Trophoblast cell (in vitro differentiated cells and primary cell): ENCODE measurements at regions not wholly inside any gene's neighbourhood (a gene's known extent, or its start where the extent isn't known, plus 50 kb on each side); places are given as distances from the start of the nearest gene placed in this dataset.

Source experiments
- DNase-seq, 2 donors: peaks; one replicate each; pipeline ENCODE4 v3.0.0-alpha.2; 2016
- H2AFZ ChIP-seq: 2 replicates; pipeline ENCODE4 v1.6.1; 2013; ENCODE audit warnings: low read length, moderate library complexity, mild to moderate bottlenecking; ENCODE audit not compliant: insufficient read depth, poor library complexity
- H2AK5ac ChIP-seq: 2 replicates; pipeline ENCODE4 v1.6.1; 2013; ENCODE audit warnings: mild to moderate bottlenecking, low read length
- H2BK120ac ChIP-seq: 2 replicates; pipeline ENCODE4 v1.6.1; 2013; ENCODE audit warnings: low read length, mild to moderate bottlenecking, moderate library complexity; ENCODE audit not compliant: insufficient read depth, poor library complexity
- H2BK12ac ChIP-seq: 2 replicates; pipeline ENCODE4 v1.6.1; 2013; ENCODE audit warnings: mild to moderate bottlenecking, low read length, moderate library complexity
- H2BK5ac ChIP-seq: 2 replicates; pipeline ENCODE4 v1.6.1; 2013; ENCODE audit warnings: low read length, low read depth, moderate library complexity, mild to moderate bottlenecking; ENCODE audit not compliant: poor library complexity
- H3K14ac ChIP-seq: 2 replicates; pipeline ENCODE4 v1.6.1; 2013; ENCODE audit warnings: mild to moderate bottlenecking, low read length
- H3K18ac ChIP-seq: 2 replicates; pipeline ENCODE4 v1.6.1; 2013; ENCODE audit warnings: mild to moderate bottlenecking, low read length
- H3K23ac ChIP-seq: 2 replicates; pipeline ENCODE4 v1.6.1; 2013; ENCODE audit warnings: low read length
- H3K27ac ChIP-seq: 2 replicates; pipeline ENCODE4 v1.5.1; 2013; ENCODE audit warnings: low read depth, mild to moderate bottlenecking, inconsistent platforms, low read length, moderate library complexity
- H3K27me3 ChIP-seq: 2 replicates; pipeline ENCODE4 v1.6.1; 2013; ENCODE audit warnings: inconsistent platforms, mild to moderate bottlenecking, low read length, moderate library complexity; ENCODE audit not compliant: insufficient read depth
- H3K36me3 ChIP-seq, 2 experiments: 1 replicate in 1 of 2; 2 replicates in 1 of 2; pipeline ENCODE4 v1.6.1; 2013; ENCODE audit warnings: low read length in 2 of 2, mild to moderate bottlenecking in 2 of 2, moderate library complexity in 1 of 2; ENCODE audit not compliant: insufficient read depth in 2 of 2, control insufficient read depth in 1 of 2
- H3K4ac ChIP-seq: 2 replicates; pipeline ENCODE4 v1.6.1; 2013; ENCODE audit warnings: low read depth, mild to moderate bottlenecking, low read length, moderate library complexity
- H3K4me1 ChIP-seq, 2 experiments: 1 replicate in 1 of 2; 2 replicates in 1 of 2; pipeline ENCODE4 v1.6.1; 2013; ENCODE audit warnings: low read length in 2 of 2, mild to moderate bottlenecking in 2 of 2, moderate library complexity in 1 of 2; ENCODE audit not compliant: insufficient read depth in 2 of 2, control insufficient read depth in 1 of 2
- H3K4me2 ChIP-seq: 2 replicates; pipeline ENCODE4 v1.6.1; 2013; ENCODE audit warnings: inconsistent platforms, mild to moderate bottlenecking, low read length, moderate library complexity
- H3K4me3 ChIP-seq: 2 replicates; pipeline ENCODE4 v1.5.1; 2013; ENCODE audit warnings: mild to moderate bottlenecking, low read depth, low read length, inconsistent platforms
- H3K79me1 ChIP-seq: one replicate; pipeline ENCODE4 v1.6.1; 2013; ENCODE audit warnings: low read length
- H3K79me2 ChIP-seq: 2 replicates; pipeline ENCODE4 v1.6.1; 2013; ENCODE audit warnings: low read length, mild to moderate bottlenecking; ENCODE audit not compliant: control insufficient read depth, insufficient read depth, poor library complexity
- H3K9ac ChIP-seq: 2 replicates; pipeline ENCODE4 v1.6.1; 2013; ENCODE audit warnings: mild to moderate bottlenecking, low read length
- H3K9me3 ChIP-seq: 2 replicates; pipeline ENCODE4 v1.6.1; 2013; ENCODE audit warnings: low read depth, mild to moderate bottlenecking, control low read depth, inconsistent platforms, low read length; ENCODE audit not compliant: insufficient read depth
- H4K12ac ChIP-seq: 2 replicates; pipeline ENCODE4 v1.6.1; 2013; ENCODE audit warnings: low read depth, mild to moderate bottlenecking, low read length, moderate library complexity
- H4K8ac ChIP-seq: 2 replicates; pipeline ENCODE4 v1.6.1; 2013; ENCODE audit warnings: low read depth, mild to moderate bottlenecking, low read length, moderate library complexity
- H4K91ac ChIP-seq: one replicate; pipeline ENCODE4 v1.6.1; 2013; ENCODE audit warnings: low read depth, mild to moderate bottlenecking, low read length, moderate library complexity
- WGBS: extraction: QIAGEN DNeasy Blood & Tissue Kit; methylation state at CpG from one replicate; pipeline ENCODE4 v1.1.7; 2013; ENCODE audit warnings: missing lambda C conversion rate; ENCODE audit not compliant: insufficient read length, insufficient coverage; ENCODE audit errors: extremely low coverage; 5-methylcytosine and 5-hydroxymethylcytosine counted together

- H3K79me2 ChIP-seq: no peaks in the 10 kb centered on the region
- no peak overlapping the region for H3K4me3 ChIP-seq
- H2AK5ac ChIP-seq: no peak overlapping the region
- H3K14ac ChIP-seq: no peak overlapping the region
- no peak overlapping the region for H4K8ac ChIP-seq
- H3K27me3 ChIP-seq: no peaks in the 10 kb centered on the region
- H3K79me1 ChIP-seq: no peaks in the 10 kb centered on the region
- DNase-seq: no peak
- H3K4me2 ChIP-seq: no peak overlapping the region
- no peak overlapping the region for H2BK120ac ChIP-seq
- H3K4ac ChIP-seq: no peak overlapping the region
- no peak overlapping the region for H3K27ac ChIP-seq
- no peak overlapping the region for H3K9ac ChIP-seq
- H4K91ac ChIP-seq: no peak overlapping the region
- no peak overlapping the region for H3K18ac ChIP-seq
- no CpG with 5 or more reads among the region's 9 CpGs for WGBS
- no peak overlapping the region for H2AFZ ChIP-seq
- no peak overlapping the region for H2BK5ac ChIP-seq
- H3K23ac ChIP-seq: no peak overlapping the region
- H4K12ac ChIP-seq: no peak overlapping the region
- no peaks in the 10 kb centered on the region for H3K36me3 ChIP-seq
- H2BK12ac ChIP-seq: no peak overlapping the region
- peaks cover 2% of the 10 kb centered on the region for H3K9me3 ChIP-seq
- peaks cover 9 to 15% of the 10 kb centered on the region in 2 experiments for H3K4me1 ChIP-seq
These were observed 1473.3 kb downstream of the TBC1D22A start for GRCh38 chr22:48235744-48236143.

- peaks cover 2 to 4% of the 10 kb centered on the region in 2 experiments for H3K4me1 ChIP-seq
- no peaks in the 10 kb centered on the region for H3K79me2 ChIP-seq
- no peak overlapping the region for H3K14ac ChIP-seq
- no peak overlapping the region for H2AK5ac ChIP-seq
- H3K79me1 ChIP-seq: no peaks in the 10 kb centered on the region
- WGBS: no CpG with 5 or more reads among the region's 8 CpGs
- H3K36me3 ChIP-seq: no peaks in the 10 kb centered on the region
- no peak overlapping the region for H3K27ac ChIP-seq
- H2AFZ ChIP-seq: no peak overlapping the region
- DNase-seq: no peak
- H4K91ac ChIP-seq: no peak overlapping the region
- H3K9ac ChIP-seq: no peak overlapping the region
- no peak overlapping the region for H3K18ac ChIP-seq
- H4K8ac ChIP-seq: no peak overlapping the region
- H2BK5ac ChIP-seq: no peak overlapping the region
- H3K4ac ChIP-seq: no peak overlapping the region
- no peak overlapping the region for H3K23ac ChIP-seq
- no peak overlapping the region for H4K12ac ChIP-seq
- no peak overlapping the region for H3K4me2 ChIP-seq
- no peak overlapping the region for H2BK12ac ChIP-seq
- H3K27me3 ChIP-seq: no peaks in the 10 kb centered on the region
- no peak overlapping the region for H2BK120ac ChIP-seq
- no peaks in the 10 kb centered on the region for H3K9me3 ChIP-seq
- H3K4me3 ChIP-seq: no peak overlapping the region
These were observed 1471.6 kb downstream of the TBC1D22A start for GRCh38 chr22:48234011-48234410.

- Histone ChIP-seq H3K23ac (no peak overlapping the region), H2AFZ (no peak overlapping the region)
These were observed 1471.1 kb downstream of the TBC1D22A start for GRCh38 chr22:48233586-48233985.

GRCh38 chr22:48228468-48228867, 1466.0 kb downstream of the TBC1D22A start:
- Histone ChIP-seq H3K9me3 (peaks cover 14% of the 10 kb centered on the region), H3K27ac (no peak overlapping the region), H4K91ac (no peak overlapping the region), H4K12ac (no peak overlapping the region), H3K4me2 (no peak overlapping the region), H3K4me1 (no peaks in the 10 kb centered on the region), H4K8ac (no peak overlapping the region), H3K14ac (no peak overlapping the region), H2BK12ac (no peak overlapping the region), H3K18ac (no peak overlapping the region), H2BK5ac (no peak overlapping the region), H3K79me2 (no peaks in the 10 kb centered on the region), H3K4me3 (no peak overlapping the region), H3K23ac (no peak overlapping the region), H2AK5ac (no peak overlapping the region), H3K79me1 (no peaks in the 10 kb centered on the region), H3K36me3 (no peaks in the 10 kb centered on the region), H3K27me3 (no peaks in the 10 kb centered on the region), H2BK120ac (no peak overlapping the region), H3K4ac (no peak overlapping the region), H2AFZ (no peak overlapping the region), H3K9ac (no peak overlapping the region)
- no peak for DNase-seq
- WGBS: no CpG with 5 or more reads among the region's 5 CpGs

More at GRCh38 chr22:48233586-48233985, 1471.1 kb downstream of the TBC1D22A start:
- H3K36me3 ChIP-seq: no peaks in the 10 kb centered on the region
- H3K14ac ChIP-seq: no peak overlapping the region
- no peak overlapping the region for H3K4ac ChIP-seq
- no peak overlapping the region for H3K4me3 ChIP-seq
- H3K9me3 ChIP-seq: no peaks in the 10 kb centered on the region
- H3K18ac ChIP-seq: no peak overlapping the region
- WGBS: no CpG with 5 or more reads among the region's 1 CpG
- no peak overlapping the region for H2BK5ac ChIP-seq
- H3K4me1 ChIP-seq: peaks cover 0 to 2% of the 10 kb centered on the region in 2 experiments
- H3K4me2 ChIP-seq: no peak overlapping the region
- no peak overlapping the region for H2BK12ac ChIP-seq
- no peak overlapping the region for H2BK120ac ChIP-seq
- no peak overlapping the region for H4K91ac ChIP-seq
- H3K79me1 ChIP-seq: no peaks in the 10 kb centered on the region
- H3K27me3 ChIP-seq: no peaks in the 10 kb centered on the region
- H2AK5ac ChIP-seq: no peak overlapping the region
- H3K27ac ChIP-seq: no peak overlapping the region
- H4K8ac ChIP-seq: no peak overlapping the region
- no peak overlapping the region for H4K12ac ChIP-seq
- DNase-seq: no peak
- no peak overlapping the region for H3K9ac ChIP-seq
- no peaks in the 10 kb centered on the region for H3K79me2 ChIP-seq
